ENCODE measurements at regions not wholly inside any gene's neighbourhood (a gene's known extent, or its start where the extent isn't known, plus 50 kb on each side); places are given as distances from the start of the nearest gene placed in this dataset.

DNA sequence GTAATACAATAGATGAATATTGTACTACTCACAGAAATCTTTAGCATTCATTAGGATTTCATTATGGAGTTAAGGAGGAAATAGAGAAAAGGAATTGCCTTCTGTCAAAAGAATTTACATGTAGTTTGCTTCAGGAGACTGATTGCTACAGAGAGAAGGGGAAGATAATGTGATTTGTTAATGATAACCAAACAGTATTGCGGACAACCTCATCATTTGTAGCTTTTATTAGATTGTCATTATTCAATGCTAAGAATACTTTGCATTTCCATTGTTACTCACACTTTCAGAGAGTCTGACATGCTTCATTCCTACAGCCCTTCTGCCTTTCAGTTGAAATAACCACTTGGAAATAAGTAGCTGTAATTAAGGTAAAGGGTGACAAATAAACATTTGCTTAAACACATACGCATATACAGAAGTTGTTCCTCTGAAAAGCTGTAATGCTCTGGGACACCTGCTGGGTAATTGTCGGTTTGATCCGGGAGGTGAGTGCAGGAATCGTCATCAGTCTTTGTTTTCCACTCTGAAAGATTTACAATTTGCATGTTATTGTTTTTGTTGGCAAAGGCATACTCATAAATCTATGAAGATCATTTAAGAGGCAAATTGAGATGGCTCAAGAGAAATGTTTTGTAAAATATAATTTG, 600.2 kb downstream of the TRHDE start:
- Histone ChIP-seq H3K9me2 (ENCODE audit: insufficient read depth) (no peaks in the 10 kb centered on the region), H3K4me3 (no peak overlapping the region), H3K36me3 (ENCODE audit: insufficient read depth) (peaks cover 7% of the 10 kb centered on the region; the same call in 1 of the 2 replicates), H3K27me3 (ENCODE audit: insufficient read depth) (no peaks in the 10 kb centered on the region), H3K79me2 (replicated peaks; ENCODE audit: insufficient read depth) (no peaks in the 10 kb centered on the region), H3F3A (replicated peaks; ENCODE audit: low read depth) (no peaks in the 10 kb centered on the region), H2AFZ (no peak overlapping the region), H3K27ac (ENCODE audit: low read depth) (no peak overlapping the region), H4K20me1 (replicated peaks; ENCODE audit: insufficient read depth) (no peaks in the 10 kb centered on the region), H3K4me1 (ENCODE audit: insufficient read depth) (peaks cover 18% of the 10 kb centered on the region), H3K4me2 (peak overlapping the region; percentile 17)
- Mint-ChIP-seq H3K36me3 (ENCODE audit: low read depth) (peaks cover 13% of the 10 kb centered on the region), H3K9me3 (peaks cover 14% of the 10 kb centered on the region; the same call in 2 of the 3 replicates), H3K27me3 (ENCODE audit: insufficient read depth, low read depth, poor library complexity) (no peaks in the 10 kb centered on the region), H3K4me3 (no peak overlapping the region), H3K4me1 (peaks cover 15% of the 10 kb centered on the region), H3K27ac (no peak overlapping the region)
- TF ChIP-seq CREB1 (CRISPR knock-in tag; IDR thresholded peaks at IDR 0.05; ENCODE audit: low read depth) (0 out of 2 replicates have a peak, but pooled peaks have one; percentile 16), ZNF114 (CRISPR knock-in tag; IDR thresholded peaks at IDR 0.05) (no peak), ZNF331 (CRISPR knock-in tag; IDR thresholded peaks at IDR 0.05; ENCODE audit: low read depth) (no peak)
- DNase-seq (ENCODE audit: low spot score), result peak; percentile 25
- peak; percentile 39; the same call in 2 of the 3 replicates for ATAC-seq

DNA sequence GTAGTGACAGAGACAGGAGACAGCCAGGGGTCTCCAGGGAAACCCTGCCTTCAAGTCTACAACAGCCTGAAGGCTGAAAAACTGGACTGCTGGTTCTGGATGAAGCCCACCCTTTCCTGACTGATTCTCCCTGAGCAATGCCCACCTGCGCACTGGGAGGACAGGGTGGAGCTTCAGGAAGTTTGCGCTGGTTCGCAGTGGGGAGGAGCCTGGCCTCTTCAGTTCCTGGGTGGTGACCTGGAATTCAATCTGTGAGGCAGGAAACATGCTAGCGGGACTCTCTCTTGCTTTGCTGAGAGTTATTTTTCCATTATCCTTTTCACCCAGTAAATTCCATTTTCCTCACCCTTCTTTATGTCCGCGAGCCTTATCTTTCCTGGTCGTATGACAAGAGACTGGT, 600.8 kb downstream of the TRHDE start:
- Histone ChIP-seq H3K9me2 (ENCODE audit: insufficient read depth) (no peaks in the 10 kb centered on the region), H3K4me2 (no peak overlapping the region), H2AFZ (peak overlapping the region; percentile 20; the same call in 1 of the 2 replicates), H3K36me3 (ENCODE audit: insufficient read depth) (peaks cover 7% of the 10 kb centered on the region; the same call in 1 of the 2 replicates), H3F3A (replicated peaks; ENCODE audit: low read depth) (no peaks in the 10 kb centered on the region), H3K27me3 (ENCODE audit: insufficient read depth) (no peaks in the 10 kb centered on the region), H3K79me2 (replicated peaks; ENCODE audit: insufficient read depth) (no peaks in the 10 kb centered on the region), H3K27ac (ENCODE audit: low read depth) (no peak overlapping the region), H3K4me3 (no peak overlapping the region), H4K20me1 (replicated peaks; ENCODE audit: insufficient read depth) (no peaks in the 10 kb centered on the region), H3K4me1 (ENCODE audit: insufficient read depth) (peaks cover 18% of the 10 kb centered on the region)
- DNase-seq (ENCODE audit: low spot score) (peak; percentile 20), ATAC-seq (peak; percentile 55)
- Mint-ChIP-seq H3K27me3 (ENCODE audit: insufficient read depth, low read depth, poor library complexity) (no peaks in the 10 kb centered on the region), H3K27ac (peak overlapping the region; percentile 29; the same call in 1 of the 2 replicates), H3K36me3 (ENCODE audit: low read depth) (peaks cover 15% of the 10 kb centered on the region), H3K9me3 (peaks cover 16% of the 10 kb centered on the region; the same call in 2 of the 3 replicates), H3K4me3 (no peak overlapping the region), H3K4me1 (peaks cover 15% of the 10 kb centered on the region)
- no peak for TF ChIP-seq EZH2 (IDR thresholded peaks at IDR 0.05; ENCODE audit: low read depth, unreplicated experiment)
- TF ChIP-seq ZNF114 (CRISPR knock-in tag; IDR thresholded peaks at IDR 0.05), result no peak
- no peak for TF ChIP-seq POLR2AphosphoS5 (IDR thresholded peaks at IDR 0.05; ENCODE audit: low read depth)
- no peak for TF ChIP-seq JUNB (IDR thresholded peaks at IDR 0.05; ENCODE audit: unreplicated experiment)
- TF ChIP-seq NANOG (IDR thresholded peaks at IDR 0.05; ENCODE audit: borderline replicate concordance), result no peak
- TF ChIP-seq STAT1 (IDR thresholded peaks at IDR 0.05; ENCODE audit: unreplicated experiment), result no peak
- TF ChIP-seq, protein P1, sequence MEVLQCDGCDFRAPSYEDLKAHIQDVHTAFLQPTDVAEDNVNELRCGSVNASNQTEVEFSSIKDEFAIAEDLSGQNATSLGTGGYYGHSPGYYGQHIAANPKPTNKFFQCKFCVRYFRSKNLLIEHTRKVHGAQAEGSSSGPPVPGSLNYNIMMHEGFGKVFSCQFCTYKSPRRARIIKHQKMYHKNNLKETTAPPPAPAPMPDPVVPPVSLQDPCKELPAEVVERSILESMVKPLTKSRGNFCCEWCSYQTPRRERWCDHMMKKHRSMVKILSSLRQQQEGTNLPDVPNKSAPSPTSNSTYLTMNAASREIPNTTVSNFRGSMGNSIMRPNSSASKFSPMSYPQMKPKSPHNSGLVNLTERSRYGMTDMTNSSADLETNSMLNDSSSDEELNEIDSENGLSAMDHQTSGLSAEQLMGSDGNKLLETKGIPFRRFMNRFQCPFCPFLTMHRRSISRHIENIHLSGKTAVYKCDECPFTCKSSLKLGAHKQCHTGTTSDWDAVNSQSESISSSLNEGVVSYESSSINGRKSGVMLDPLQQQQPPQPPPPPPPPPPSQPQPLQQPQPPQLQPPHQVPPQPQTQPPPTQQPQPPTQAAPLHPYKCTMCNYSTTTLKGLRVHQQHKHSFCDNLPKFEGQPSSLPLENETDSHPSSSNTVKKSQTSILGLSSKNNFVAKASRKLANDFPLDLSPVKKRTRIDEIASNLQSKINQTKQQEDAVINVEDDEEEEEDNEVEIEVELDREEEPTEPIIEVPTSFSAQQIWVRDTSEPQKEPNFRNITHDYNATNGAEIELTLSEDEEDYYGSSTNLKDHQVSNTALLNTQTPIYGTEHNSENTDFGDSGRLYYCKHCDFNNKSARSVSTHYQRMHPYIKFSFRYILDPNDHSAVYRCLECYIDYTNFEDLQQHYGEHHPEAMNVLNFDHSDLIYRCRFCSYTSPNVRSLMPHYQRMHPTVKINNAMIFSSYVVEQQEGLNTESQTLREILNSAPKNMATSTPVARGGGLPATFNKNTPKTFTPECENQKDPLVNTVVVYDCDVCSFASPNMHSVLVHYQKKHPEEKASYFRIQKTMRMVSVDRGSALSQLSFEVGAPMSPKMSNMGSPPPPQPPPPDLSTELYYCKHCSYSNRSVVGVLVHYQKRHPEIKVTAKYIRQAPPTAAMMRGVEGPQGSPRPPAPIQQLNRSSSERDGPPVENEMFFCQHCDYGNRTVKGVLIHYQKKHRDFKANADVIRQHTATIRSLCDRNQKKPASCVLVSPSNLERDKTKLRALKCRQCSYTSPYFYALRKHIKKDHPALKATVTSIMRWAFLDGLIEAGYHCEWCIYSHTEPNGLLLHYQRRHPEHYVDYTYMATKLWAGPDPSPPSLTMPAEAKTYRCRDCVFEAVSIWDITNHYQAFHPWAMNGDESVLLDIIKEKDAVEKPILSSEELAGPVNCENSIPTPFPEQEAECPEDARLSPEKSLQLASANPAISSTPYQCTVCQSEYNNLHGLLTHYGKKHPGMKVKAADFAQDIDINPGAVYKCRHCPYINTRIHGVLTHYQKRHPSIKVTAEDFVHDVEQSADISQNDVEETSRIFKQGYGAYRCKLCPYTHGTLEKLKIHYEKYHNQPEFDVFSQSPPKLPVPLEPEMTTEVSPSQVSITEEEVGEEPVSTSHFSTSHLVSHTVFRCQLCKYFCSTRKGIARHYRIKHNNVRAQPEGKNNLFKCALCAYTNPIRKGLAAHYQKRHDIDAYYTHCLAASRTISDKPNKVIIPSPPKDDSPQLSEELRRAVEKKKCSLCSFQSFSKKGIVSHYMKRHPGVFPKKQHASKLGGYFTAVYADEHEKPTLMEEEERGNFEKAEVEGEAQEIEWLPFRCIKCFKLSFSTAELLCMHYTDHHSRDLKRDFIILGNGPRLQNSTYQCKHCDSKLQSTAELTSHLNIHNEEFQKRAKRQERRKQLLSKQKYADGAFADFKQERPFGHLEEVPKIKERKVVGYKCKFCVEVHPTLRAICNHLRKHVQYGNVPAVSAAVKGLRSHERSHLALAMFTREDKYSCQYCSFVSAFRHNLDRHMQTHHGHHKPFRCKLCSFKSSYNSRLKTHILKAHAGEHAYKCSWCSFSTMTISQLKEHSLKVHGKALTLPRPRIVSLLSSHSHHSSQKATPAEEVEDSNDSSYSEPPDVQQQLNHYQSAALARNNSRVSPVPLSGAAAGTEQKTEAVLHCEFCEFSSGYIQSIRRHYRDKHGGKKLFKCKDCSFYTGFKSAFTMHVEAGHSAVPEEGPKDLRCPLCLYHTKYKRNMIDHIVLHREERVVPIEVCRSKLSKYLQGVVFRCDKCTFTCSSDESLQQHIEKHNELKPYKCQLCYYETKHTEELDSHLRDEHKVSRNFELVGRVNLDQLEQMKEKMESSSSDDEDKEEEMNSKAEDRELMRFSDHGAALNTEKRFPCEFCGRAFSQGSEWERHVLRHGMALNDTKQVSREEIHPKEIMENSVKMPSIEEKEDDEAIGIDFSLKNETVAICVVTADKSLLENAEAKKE (CRISPR knock-in tag; IDR thresholded peaks at IDR 0.05), result no peak
- TF ChIP-seq, protein P2, sequence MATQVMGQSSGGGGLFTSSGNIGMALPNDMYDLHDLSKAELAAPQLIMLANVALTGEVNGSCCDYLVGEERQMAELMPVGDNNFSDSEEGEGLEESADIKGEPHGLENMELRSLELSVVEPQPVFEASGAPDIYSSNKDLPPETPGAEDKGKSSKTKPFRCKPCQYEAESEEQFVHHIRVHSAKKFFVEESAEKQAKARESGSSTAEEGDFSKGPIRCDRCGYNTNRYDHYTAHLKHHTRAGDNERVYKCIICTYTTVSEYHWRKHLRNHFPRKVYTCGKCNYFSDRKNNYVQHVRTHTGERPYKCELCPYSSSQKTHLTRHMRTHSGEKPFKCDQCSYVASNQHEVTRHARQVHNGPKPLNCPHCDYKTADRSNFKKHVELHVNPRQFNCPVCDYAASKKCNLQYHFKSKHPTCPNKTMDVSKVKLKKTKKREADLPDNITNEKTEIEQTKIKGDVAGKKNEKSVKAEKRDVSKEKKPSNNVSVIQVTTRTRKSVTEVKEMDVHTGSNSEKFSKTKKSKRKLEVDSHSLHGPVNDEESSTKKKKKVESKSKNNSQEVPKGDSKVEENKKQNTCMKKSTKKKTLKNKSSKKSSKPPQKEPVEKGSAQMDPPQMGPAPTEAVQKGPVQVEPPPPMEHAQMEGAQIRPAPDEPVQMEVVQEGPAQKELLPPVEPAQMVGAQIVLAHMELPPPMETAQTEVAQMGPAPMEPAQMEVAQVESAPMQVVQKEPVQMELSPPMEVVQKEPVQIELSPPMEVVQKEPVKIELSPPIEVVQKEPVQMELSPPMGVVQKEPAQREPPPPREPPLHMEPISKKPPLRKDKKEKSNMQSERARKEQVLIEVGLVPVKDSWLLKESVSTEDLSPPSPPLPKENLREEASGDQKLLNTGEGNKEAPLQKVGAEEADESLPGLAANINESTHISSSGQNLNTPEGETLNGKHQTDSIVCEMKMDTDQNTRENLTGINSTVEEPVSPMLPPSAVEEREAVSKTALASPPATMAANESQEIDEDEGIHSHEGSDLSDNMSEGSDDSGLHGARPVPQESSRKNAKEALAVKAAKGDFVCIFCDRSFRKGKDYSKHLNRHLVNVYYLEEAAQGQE (IDR thresholded peaks at IDR 0.05; ENCODE audit: unreplicated experiment), result no peak
- TF ChIP-seq CREB1 (CRISPR knock-in tag; IDR thresholded peaks at IDR 0.05; ENCODE audit: low read depth), result no peak
- no peak for TF ChIP-seq ZNF331 (CRISPR knock-in tag; IDR thresholded peaks at IDR 0.05; ENCODE audit: low read depth)
- TF ChIP-seq EZH2phosphoT487 (IDR thresholded peaks at IDR 0.05; ENCODE audit: unreplicated experiment), result no peak

Measured in GM23338 (cell line).